Neutrophil (primary cell): ENCODE measurements at regions not wholly inside any gene's neighbourhood (a gene's known extent, or its start where the extent isn't known, plus 50 kb on each side); places are given as distances from the start of the nearest gene placed in this dataset.

Experiments
- H3K27ac ChIP-seq: fragments of 200-600 bp; sonication (generic); 2 replicates; pipeline ENCODE4 v1.5.1; 2016; ENCODE audit warnings: mild to moderate bottlenecking, moderate library complexity
- H3K27me3 ChIP-seq: fragments of 200-600 bp; sonication (generic); 2 replicates; pipeline ENCODE4 v1.6.0; 2016; ENCODE audit warnings: mild to moderate bottlenecking
- H3K36me3 ChIP-seq: fragments of 200-600 bp; sonication (generic); 2 replicates; pipeline ENCODE4 v1.5.1; 2017
- H3K4me1 ChIP-seq, 2 experiments: fragments of 200-600 bp in 1 of 2; sonication (generic) in 1 of 2; 1 replicate in 1 of 2; 2 replicates in 1 of 2; pipeline versions ENCODE4 v1.5.1 to v1.6.1; 2013 to 2016; ENCODE audit warnings: low read depth in 1 of 2, low read length in 1 of 2, mild to moderate bottlenecking in 1 of 2, moderate library complexity in 1 of 2; ENCODE audit not compliant: control insufficient read depth in 1 of 2, insufficient read depth in 1 of 2
- H3K4me3 ChIP-seq, 2 experiments: fragments of 200-600 bp in 1 of 2; sonication (generic) in 1 of 2; 1 replicate in 1 of 2; 2 replicates in 1 of 2; pipeline ENCODE4 v1.5.1; 2013 to 2016; ENCODE audit warnings: low read depth in 1 of 2, low read length in 1 of 2, mild to moderate bottlenecking in 1 of 2, moderate library complexity in 1 of 2
- H3K9me3 ChIP-seq: fragments of 200-600 bp; sonication (generic); 2 replicates; pipeline ENCODE4 v1.5.1; 2016
- CTCF ChIP-seq: fragments of 200-600 bp; sonication (generic); IDR thresholded peaks from 2 replicates; pipeline ENCODE4 v1.5.1; 2016; ENCODE audit warnings: antibody characterized with exemption

- H3K27me3 ChIP-seq = peaks cover 7% of the 10 kb centered on the region
- TF ChIP-seq CTCF = no peak
- no peaks in the 10 kb centered on the region for H3K4me1 ChIP-seq
- no peaks in the 10 kb centered on the region for H3K9me3 ChIP-seq
- H3K36me3 ChIP-seq = no peaks in the 10 kb centered on the region
- no peak overlapping the region for H3K27ac ChIP-seq
- no peak overlapping the region for H3K4me3 ChIP-seq
These were observed 133.4 kb downstream of the EVX1 start for GRCh38 chr7:27375958-27376357.

GRCh38 chr7:27377988-27378387, 135.4 kb downstream of the EVX1 start:
- no peak for TF ChIP-seq CTCF
- no peaks in the 10 kb centered on the region for H3K9me3 ChIP-seq
- no peak overlapping the region for H3K27ac ChIP-seq
- no peaks in the 10 kb centered on the region for H3K36me3 ChIP-seq
- H3K27me3 ChIP-seq = peaks cover 7% of the 10 kb centered on the region
- H3K4me1 ChIP-seq = no peaks in the 10 kb centered on the region
- H3K4me3 ChIP-seq = no peak overlapping the region

GRCh38 chr7:27382307-27382706, 139.7 kb downstream of the EVX1 start:
- Histone ChIP-seq H3K4me1 (no peaks in the 10 kb centered on the region), H3K4me3 (no peak overlapping the region), H3K27me3 (peaks cover 15% of the 10 kb centered on the region), H3K27ac (no peak overlapping the region), H3K9me3 (no peaks in the 10 kb centered on the region), H3K36me3 (no peaks in the 10 kb centered on the region)
- no peak for TF ChIP-seq CTCF

- H3K4me1 ChIP-seq = no peaks in the 10 kb centered on the region
- no peak for TF ChIP-seq CTCF
- no peaks in the 10 kb centered on the region for H3K9me3 ChIP-seq
- no peak overlapping the region for H3K4me3 ChIP-seq
- no peak overlapping the region for H3K27ac ChIP-seq
- no peaks in the 10 kb centered on the region for H3K36me3 ChIP-seq
- H3K27me3 ChIP-seq = peaks cover 19% of the 10 kb centered on the region
These were observed 144.0 kb downstream of the EVX1 start for GRCh38 chr7:27386581-27386980.

GRCh38 chr7:27387864-27388263, 145.3 kb downstream of the EVX1 start:
- H3K4me1 ChIP-seq = no peaks in the 10 kb centered on the region
- no peak overlapping the region for H3K27ac ChIP-seq
- no peak for TF ChIP-seq CTCF
- H3K36me3 ChIP-seq = no peaks in the 10 kb centered on the region
- peaks cover 29% of the 10 kb centered on the region for H3K27me3 ChIP-seq
- no peaks in the 10 kb centered on the region for H3K9me3 ChIP-seq
- no peak overlapping the region for H3K4me3 ChIP-seq

GRCh38 chr7:27388561-27388960, 146.0 kb downstream of the EVX1 start:
- peaks cover 32% of the 10 kb centered on the region for H3K27me3 ChIP-seq
- no peaks in the 10 kb centered on the region for H3K9me3 ChIP-seq
- no peak overlapping the region for H3K27ac ChIP-seq
- no peaks in the 10 kb centered on the region for H3K36me3 ChIP-seq
- TF ChIP-seq CTCF = no peak
- no peaks in the 10 kb centered on the region for H3K4me1 ChIP-seq
- no peak overlapping the region for H3K4me3 ChIP-seq
